Stimulated activated CD8-positive, alpha-beta memory T cell treated with anti-CD3 and anti-CD28 coated beads, Interleukin-12 subunit alpha, Interleukin-12 subunit beta, amount 100 ng/mL, for 24 hours (primary cell): ENCODE measurements at regions not wholly inside any gene's neighbourhood (a gene's known extent, or its start where the extent isn't known, plus 50 kb on each side); places are given as distances from the start of the nearest gene placed in this dataset.

Source experiments
- DNase-seq: peaks from one replicate; pipeline ENCODE4 v3.0.0-alpha.2; 2020; ENCODE audit errors: extremely low read depth

DNA sequence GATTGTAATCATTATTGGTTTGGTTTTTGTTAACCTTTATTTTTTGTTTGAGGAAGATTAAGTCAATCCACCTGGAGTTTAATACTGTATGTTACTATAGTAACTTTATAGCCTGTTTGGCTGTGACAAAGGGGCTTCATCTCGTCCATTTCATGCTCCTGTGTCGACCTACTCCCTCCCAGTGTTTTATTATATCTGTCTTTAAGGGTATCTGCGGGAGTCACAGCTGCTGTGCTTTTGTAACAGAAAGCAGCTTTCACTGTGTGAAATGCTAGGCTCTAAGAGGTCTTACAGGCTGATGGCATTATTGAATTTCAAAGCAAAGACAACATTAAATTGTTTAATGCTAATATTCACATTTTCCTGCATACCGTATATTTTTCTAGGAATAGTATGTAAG lies 698.0 kb upstream of the POU3F2 start:
- DNase-seq: no peak

DNA sequence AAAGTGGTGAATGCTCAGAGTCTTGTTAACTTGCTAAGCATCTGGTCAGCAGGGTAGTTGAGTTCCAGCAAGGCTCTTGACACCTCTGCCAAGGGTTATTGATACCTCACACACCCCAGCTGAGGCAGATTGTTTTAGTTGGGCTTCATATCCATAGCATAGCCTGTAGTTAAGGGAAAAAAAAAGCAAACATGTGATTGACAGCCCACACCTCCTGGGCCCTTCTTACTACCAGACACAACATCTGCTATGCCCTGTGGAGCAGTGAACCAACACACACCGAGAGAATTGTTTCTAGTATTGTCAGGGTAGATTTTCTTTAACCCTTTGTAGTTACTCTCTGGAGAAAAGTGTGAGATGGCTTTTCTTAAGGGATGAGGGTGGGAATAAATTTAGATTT lies 697.0 kb upstream of the POU3F2 start:
- no peak for DNase-seq

DNA sequence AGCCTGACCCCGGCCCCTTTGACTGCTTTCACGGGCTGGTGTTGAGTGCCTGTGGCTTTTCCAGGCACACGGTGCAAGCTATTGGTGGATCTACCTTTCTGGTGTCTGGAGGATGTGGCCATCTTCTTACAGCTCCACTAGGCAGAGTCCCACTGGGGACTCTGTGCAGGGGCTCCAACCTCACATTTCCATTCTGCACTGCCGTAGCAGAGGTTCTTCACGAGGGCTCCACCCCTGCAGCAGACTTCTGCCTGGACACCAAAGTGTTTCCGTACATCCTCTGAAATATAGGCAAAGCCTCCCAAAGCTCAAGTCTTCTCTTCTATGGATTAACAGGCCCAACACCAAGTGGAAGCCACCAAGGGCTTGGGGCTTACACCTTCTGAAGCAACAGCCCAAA lies 691.5 kb upstream of the POU3F2 start:
- DNase-seq: no peak

DNA sequence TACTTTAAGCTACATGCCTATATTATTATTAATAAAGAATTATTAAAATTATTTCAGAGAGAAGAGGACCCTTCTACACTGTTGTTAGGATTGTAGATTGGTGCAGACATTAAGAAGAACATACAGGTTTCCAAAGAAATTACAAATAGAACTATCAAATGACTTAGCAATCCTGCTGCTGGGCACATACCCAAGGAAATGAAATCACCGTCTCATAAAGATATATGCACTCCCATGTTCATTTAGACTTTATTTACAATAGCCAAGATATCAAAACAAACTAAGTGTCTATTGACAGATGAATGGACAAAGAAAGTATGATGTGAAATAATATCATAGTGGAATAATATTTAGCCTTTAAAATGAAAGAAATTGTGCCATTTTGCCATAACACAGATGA lies 687.7 kb upstream of the POU3F2 start:
- no peak for DNase-seq

DNA sequence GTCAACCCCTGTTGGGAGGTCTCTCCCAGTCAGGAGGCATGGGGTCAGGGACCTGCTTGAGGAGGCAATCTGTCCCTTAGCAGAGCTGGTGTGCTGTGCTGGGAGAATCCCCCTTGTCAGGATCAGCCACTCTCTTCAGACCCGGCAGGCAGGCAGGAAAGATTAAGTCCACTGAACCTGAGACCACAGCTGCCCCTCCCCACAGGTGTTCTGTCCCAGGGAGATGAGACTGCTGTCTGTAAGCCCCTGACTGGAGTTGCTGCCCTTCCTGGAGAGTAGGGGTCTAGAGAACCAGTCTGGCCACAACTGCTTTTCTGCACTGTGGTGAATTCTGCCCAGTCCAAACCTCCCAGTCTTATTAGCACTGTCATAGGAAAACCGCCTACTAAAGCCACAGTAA lies 677.8 kb upstream of the POU3F2 start:
- no peak for DNase-seq

DNA sequence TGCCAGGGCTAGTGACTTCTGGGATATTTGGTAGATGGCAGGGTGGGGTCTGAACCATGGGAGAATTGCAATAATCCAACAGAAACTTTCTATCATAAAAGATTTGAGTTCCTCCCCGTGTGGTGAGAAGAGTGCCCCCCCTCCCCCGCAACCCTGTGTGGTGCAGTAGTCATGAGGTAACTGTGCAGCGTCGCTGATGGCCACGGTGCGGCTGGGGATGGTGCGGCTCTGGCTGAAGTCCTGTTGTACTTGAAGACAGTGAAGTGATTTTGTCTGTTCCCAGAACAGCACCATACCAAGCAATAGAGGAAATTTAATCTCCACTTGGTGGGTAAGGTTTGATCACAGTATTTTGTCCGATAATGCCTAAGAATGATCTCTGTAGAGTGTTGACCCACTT lies 654.8 kb upstream of the POU3F2 start:
- DNase-seq: no peak

DNA sequence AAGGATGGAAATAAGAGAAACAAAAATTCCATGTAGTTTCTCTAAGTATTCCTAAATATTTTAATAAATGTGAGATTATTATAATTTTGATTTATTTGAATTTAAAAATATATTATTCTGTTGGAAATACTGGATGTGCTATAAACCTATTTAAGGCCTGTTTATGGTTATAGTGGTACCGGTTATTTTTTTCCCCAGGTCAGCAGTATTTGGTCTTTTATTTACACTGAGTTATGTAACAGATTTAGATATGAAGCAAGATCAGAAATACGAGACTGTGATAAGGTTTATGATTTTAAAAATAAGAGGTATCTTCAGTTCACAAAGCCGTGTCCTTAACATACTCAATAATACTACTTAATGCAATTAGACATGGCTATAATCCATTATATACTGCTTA lies 634.3 kb upstream of the POU3F2 start:
- DNase-seq: no peak

DNA sequence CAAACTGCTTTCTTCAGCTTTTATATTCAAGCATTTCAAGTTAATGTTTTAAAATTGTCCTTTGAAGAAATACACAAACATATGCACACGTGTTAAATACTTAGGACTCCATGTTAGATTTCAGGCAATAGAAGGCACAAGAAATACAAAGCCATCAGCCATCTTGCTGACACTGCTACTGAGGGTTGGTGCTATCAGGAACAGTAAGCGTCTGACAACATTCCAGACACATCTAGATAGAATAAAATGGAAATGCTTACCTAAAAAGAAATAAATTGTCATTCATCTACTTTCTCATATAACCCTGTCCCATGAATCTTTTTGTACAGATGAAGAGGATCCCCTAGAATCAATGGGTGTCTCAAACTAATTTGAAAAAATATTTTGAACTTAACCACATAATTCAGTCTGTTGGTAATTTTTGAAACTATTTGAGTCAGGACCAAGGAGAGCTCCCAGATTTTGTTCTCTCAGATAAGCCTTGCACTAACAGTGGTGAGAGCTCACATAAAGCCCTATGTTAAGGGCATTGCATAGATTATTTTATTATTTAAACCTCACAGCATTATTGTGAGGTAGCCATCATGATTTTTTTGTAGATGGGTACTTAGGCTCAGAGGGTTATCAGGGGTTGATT lies 631.1 kb upstream of the POU3F2 start:
- DNase-seq: no peak

DNA sequence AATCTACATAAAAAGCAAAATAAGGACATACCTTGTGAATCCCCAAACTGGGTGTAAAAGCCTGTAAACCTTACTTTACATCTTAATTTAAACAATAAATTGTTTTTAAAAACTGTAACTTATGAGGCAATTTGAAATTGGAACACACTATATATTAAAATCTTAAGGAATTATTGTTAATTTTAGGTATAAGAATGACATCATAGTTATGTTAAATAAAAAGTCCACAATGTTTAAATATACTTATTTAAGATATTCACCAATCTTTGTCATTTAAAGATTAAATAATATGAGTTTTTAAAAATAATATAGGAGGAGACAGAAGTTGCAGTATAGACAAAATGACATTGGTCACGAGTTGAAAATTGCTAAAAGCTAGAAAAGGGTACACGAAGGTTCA lies 621.9 kb upstream of the POU3F2 start:
- DNase-seq: no peak

DNA sequence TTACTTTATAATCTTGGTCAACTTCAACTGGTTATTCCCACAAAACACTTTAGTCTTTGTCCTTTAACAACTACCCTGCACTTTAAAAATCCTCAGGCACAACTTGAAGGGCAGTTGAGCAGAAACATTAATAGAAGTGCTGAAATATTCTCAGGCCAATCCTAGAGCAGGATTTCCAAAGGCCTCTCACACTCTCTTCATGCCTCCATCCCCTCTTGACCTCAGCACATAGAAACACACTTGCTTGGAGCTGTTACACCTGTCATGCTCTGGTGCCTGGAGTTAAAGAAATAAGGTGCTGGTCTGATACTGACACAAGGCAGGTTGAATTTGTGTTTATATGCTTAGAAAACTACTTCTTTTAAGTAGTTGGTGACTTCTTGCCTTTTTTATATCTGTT lies 618.8 kb upstream of the POU3F2 start:
- DNase-seq: no peak

DNA sequence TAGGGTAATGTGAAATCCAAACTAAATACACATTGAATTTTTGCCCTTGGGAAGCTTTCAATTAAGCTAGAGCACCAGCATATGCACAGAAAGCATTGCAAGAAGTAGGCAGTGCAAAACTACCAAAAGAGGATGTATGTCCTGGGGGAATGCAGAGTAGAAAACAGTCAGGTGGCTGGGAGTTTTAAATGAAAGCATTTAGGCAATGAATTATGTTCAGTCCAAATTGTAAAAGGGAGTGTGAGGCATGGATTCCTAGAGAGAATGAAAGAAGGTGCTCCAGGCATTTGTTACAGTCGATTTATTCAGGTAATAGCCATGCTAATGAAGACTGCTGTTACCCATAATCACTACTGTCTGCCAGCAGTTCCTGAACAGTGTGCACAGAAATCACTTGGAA lies 604.1 kb upstream of the POU3F2 start:
- DNase-seq: no peak

DNA sequence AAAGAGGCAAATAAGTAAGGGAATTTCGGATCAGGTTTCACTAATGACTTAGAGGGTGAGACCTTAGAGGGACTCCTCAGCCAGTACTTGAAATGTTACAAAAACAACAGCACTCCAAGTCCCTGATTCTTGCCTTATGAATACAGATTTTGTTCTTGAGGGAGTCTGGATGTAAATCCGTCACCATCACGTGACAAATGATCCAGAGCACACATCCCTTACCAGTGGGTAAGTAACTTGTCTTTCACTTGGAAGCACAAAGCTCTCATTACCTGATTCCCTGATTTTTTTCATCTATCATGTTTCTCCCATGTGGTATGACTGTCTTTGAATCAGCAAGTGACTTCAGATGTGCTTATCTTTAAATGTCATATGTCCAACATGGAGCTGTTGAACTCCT lies 595.3 kb upstream of the POU3F2 start:
- DNase-seq: no peak

DNA sequence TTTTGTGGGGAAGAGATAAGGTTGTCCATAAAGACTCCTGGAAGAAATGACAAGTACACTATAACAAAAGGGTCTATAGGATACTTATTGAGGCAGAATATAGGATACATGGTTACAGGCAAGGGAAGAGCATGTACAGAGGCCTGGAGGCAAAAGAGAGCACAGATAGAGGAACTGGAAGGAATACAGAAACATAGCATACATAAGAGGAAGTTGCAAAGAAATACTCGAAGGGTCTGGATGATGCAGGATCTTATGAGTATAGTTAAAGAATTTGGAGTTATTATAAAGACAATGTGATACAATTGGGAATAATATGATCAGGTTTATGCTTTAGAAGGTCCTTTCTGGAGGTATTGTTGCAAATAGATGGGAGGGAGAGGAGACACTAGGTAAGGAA lies 592.7 kb upstream of the POU3F2 start:
- no peak for DNase-seq

DNA sequence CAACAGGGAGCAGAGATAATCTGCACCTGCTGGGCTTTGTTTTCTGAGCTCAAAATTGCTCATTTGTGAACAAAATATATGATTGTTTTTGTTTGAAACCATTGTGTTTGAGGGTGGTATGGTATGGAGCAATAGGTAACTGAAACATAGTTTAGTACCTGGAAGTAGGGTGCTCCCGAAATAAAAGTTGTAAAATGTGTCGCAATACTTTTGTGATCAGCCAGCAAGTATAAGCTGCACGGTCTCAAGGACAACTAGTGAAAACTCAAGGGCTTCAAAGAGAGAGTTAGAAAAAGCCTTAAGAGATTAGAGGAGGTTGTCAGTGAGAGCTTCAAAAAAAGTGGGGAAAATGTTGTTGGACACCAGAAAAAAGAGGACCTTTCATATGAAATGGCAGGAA lies 579.8 kb upstream of the POU3F2 start:
- DNase-seq: no peak

DNA sequence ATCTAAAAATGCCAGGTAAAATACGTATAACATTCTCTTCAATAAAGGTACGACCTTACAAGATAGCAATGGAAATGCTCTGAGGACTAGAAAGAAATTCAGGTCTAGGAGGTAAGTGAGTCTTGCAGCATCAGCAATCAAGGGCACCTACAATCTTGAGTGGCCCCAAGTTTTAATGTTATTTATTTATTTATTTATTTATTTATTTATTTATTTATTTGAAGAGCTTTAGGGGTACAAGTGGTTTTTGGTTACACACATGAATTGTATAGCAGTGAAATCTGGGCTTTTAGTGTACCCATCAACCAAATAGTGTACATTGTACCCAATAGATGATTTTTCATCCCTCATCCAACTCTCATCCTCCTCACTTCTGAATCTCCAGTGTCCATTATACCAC lies 574.0 kb upstream of the POU3F2 start:
- DNase-seq: no peak

DNA sequence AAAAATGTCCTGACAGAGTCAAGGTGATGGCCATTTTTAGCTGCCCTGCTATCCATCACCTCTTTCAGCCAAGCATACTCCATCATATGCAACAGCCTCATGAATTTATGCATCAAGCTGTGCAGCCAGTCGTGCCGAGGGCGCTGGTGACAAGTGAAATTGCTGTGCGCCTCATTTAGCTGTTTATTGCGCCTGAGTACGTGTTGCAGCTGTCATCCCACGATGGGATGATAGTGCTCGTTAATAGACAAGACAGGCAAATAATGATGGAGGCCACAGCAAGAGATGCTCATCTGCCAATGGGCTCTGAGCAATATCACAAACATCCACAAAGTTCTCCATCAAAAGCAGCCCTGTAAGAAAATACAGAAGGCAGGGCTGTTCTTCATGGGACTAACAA lies 562.3 kb upstream of the POU3F2 start:
- no peak for DNase-seq

DNA sequence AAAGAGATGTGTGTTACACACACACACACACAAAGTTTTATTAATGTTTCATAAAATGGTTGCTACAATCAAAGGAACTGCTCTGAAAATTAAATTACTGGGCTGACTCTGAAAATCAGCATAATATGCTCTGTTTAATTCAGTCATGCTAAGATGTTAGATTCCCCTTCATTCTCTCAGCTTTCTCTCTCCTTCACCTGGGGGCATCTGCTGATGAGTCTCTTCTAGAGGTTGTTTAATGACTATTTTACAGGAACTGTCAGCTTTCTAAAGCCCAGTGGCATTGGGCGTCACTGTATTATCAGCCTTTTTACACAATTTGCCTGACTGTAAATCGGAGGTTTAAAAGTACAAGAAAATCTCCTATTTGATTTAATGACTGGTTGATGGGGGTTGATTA lies 559.7 kb upstream of the POU3F2 start:
- no peak for DNase-seq

DNA sequence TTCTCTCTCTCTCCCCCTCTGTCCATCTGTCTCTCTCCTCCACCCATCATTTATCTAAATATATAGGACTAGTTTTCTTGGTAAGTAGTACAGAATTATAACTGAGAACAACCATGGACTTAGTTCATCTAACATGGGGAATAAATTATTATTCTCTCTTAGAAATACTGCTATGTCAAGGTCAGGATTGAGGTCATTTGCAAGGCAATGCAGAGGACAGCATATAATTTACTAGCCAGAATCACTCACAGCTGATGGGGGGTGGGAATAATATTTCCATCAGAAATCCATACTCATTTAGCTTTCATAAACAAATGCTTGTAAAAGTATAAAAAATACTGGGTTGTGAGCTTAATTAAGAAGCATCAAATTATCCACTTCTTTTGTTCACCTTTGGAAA lies 553.9 kb upstream of the POU3F2 start:
- DNase-seq: no peak

DNA sequence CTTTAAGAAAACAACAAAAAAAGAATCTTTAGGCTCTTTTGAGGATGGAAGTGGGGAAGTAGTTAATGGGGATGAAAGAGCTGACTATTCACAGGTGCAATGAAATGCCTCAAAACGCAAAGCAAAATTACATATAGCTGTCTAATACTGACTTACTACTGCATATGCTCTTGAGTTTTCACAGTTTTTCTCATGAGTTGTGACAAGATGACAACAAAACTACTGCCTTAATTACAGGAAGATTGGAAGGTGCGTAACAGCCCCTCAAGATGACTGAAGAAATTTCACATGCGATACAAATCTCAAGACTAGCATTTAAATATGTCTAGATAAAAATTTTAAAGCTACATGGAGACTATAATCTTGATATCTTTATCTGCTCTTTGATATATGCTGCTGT lies 547.8 kb upstream of the POU3F2 start:
- DNase-seq: no peak

DNA sequence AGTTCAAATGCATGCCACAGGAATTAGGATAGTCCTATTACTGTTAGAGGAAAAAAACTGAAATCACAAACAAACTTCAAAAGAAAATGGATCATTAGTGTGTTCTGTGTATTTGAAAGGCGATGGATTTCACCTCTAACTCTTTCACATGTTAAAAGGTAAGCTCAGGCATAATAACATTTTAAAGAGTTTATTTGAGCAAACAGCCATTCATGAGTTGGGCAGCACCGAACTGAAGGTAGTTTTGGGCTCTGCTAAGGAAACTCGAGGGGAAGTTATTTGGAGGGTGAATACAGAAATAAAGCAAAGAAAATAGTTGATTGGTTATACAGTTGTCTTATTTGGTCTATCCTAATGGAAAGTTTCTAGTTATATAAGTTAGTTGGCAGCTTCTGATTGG lies 546.5 kb upstream of the POU3F2 start:
- DNase-seq: no peak

DNA sequence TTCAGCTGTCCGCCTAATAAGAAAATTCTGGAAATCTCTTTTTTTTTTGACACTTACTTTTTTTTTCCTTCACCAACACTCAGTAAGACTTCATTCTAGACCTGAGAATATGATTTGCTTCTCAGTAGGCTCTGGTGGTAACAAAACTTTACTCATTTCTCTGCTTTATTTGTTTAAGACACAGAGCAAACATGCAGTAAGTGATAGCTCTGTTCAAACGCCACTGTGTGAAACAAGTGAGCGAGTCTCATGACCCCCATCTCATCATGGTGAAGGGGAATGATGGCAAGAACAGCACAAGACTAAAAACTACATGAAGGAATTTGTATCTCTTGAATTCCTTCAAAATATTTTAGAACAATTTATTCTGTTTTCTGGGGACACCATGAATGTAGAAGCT lies 541.6 kb upstream of the POU3F2 start:
- DNase-seq: no peak

DNA sequence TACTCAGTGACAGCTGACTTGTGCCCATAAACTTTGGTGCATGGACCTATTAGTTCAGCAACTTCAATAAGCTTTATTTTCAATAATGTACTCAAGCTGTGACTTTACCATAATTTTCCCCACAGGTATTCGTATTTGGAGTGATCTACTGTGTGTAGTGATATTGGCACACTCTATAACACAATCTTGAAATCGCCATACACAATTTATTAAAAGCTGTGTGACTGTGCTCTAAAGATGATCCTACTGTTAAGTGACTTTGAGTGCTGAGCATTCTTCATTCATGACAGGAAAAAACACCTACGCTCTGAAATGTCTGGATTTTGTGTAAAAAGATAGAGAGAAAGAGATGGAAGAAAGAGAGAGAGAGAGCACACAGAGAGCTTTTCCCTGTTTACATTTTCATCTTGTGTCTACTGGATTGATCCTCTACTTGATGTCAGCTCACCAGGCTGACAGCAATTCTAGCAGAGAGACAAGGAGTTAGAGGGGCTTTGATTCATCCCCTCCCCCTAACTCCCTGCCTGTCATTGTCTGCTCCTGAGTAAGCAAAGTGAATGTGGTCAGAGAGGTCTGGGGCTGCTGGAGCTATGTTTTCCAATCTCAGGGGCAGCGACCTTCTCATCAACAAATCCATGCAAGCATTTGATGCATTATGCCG lies 538.7 kb upstream of the POU3F2 start:
- no peak for DNase-seq

DNA sequence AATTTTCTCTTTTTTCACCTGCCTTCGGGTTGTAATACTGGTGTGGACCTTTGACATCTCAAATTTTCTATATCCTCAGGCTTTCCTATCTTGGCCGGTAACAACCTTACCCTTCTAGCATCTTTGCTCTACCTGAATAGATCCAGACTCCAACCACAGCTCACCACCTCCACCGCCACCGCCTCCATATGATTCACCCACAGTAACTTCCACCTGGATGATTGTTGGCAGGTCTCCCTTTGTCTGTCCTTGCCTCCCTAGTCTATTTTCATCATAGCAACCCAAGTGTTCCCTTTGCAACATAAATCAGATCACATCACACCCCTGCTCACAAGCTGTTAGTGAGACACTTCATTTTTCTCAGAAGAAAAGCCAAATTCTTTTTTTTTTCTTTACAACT lies 525.8 kb upstream of the POU3F2 start:
- DNase-seq: no peak

DNA sequence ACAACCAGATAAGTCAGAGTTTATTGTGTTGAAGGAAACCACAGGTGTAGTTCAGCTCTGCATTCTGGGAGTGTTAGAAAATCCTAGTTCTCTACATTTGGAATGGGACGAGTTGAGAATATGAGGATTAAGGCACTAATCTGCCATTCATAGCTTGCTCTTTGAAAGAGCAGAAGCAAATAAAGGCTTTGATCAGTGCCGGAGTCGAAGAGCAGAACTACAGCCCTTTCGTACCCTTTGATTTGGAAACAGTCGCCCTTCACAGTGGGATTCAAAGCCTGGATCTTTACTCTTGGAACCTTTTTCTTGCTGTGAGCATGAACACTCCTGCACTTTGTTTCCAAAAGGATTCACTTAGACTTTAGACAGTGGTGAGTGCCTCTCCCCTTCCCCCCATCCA lies 523.9 kb upstream of the POU3F2 start:
- DNase-seq: no peak
